Astrocyte (in vitro differentiated cells and primary cell): ENCODE measurements at regions not wholly inside any gene's neighbourhood (a gene's known extent, or its start where the extent isn't known, plus 50 kb on each side); places are given as distances from the start of the nearest gene placed in this dataset.

Source experiments
- DNase-seq: peaks from one replicate; pipeline ENCODE4 v3.0.0-alpha.2; 2010; ENCODE audit warnings: low read depth
- FAIRE-seq: peaks from 2 replicates; lab custom pipeline; 2011; peaks lifted over from hg19 to GRCh38; lab: Jason Lieb, UNC
- H2AFZ ChIP-seq: 2 replicates; pipeline ENCODE4 v1.6.0; 2012; ENCODE audit warnings: low read depth, low read length, inconsistent platforms
- H3K27ac ChIP-seq: 2 replicates; pipeline ENCODE4 v1.5.1; 2011; ENCODE audit warnings: low read depth, low read length, inconsistent platforms
- H3K27me3 ChIP-seq: 2 replicates; pipeline ENCODE4 v1.6.0; 2011; ENCODE audit warnings: low read length, inconsistent platforms; ENCODE audit not compliant: insufficient read depth
- H3K36me3 ChIP-seq: 2 replicates; pipeline ENCODE4 v1.5.1; 2011; ENCODE audit warnings: low read length, inconsistent platforms; ENCODE audit not compliant: insufficient read depth
- H3K4me1 ChIP-seq: 2 replicates; pipeline ENCODE4 v1.5.1; 2011; ENCODE audit warnings: low read length, inconsistent platforms; ENCODE audit not compliant: insufficient read depth
- H3K4me2 ChIP-seq: 2 replicates; pipeline ENCODE4 v1.6.0; 2012; ENCODE audit warnings: low read length, inconsistent platforms
- H3K4me3 ChIP-seq: 2 replicates; pipeline ENCODE4 v1.5.1; 2011; ENCODE audit warnings: low read depth, mild to moderate bottlenecking, low read length, inconsistent platforms; ENCODE audit not compliant: insufficient read depth
- H3K79me2 ChIP-seq: 2 replicates; pipeline ENCODE4 v1.6.0; 2012; ENCODE audit warnings: mild to moderate bottlenecking, low read length, inconsistent platforms; ENCODE audit not compliant: insufficient read depth
- H3K9ac ChIP-seq: 2 replicates; pipeline ENCODE4 v1.6.0; 2012; ENCODE audit warnings: mild to moderate bottlenecking, low read length, inconsistent platforms
- H3K9me3 ChIP-seq: 2 replicates; pipeline ENCODE4 v1.5.1; 2012; ENCODE audit warnings: low read depth, mild to moderate bottlenecking, low read length, inconsistent platforms; ENCODE audit not compliant: insufficient read depth
- H4K20me1 ChIP-seq: 2 replicates; pipeline ENCODE4 v1.6.0; 2012; ENCODE audit warnings: low read length, inconsistent platforms; ENCODE audit not compliant: insufficient read depth
- H3K27ac Mint-ChIP-seq: one replicate; pipeline ENCODE4 v1.8.0; 2021; ENCODE audit warnings: mild to moderate bottlenecking, mixed read lengths; ENCODE audit not compliant: unreplicated experiment
- H3K27me3 Mint-ChIP-seq: one replicate; pipeline ENCODE4 v1.8.0; 2021; ENCODE audit warnings: low read depth, mixed read lengths; ENCODE audit not compliant: unreplicated experiment
- H3K36me3 Mint-ChIP-seq: one replicate; pipeline ENCODE4 v1.8.0; 2021; ENCODE audit warnings: low read depth, mixed read lengths; ENCODE audit not compliant: unreplicated experiment
- H3K4me1 Mint-ChIP-seq: one replicate; pipeline ENCODE4 v1.8.0; 2021; ENCODE audit warnings: low read depth, mixed read lengths; ENCODE audit not compliant: unreplicated experiment
- H3K4me3 Mint-ChIP-seq: one replicate; pipeline ENCODE4 v1.8.0; 2021; ENCODE audit warnings: mild to moderate bottlenecking, moderate library complexity, mixed read lengths; ENCODE audit not compliant: unreplicated experiment
- H3K9me3 Mint-ChIP-seq: one replicate; pipeline ENCODE4 v1.8.0; 2021; ENCODE audit warnings: mild to moderate bottlenecking, mixed read lengths; ENCODE audit not compliant: unreplicated experiment
- CTCF ChIP-seq: IDR thresholded peaks from 2 replicates; pipeline ENCODE4 v1.5.1; 2011; ENCODE audit warnings: low read depth, mild to moderate bottlenecking, inconsistent platforms, low read length, moderate library complexity; ENCODE audit not compliant: insufficient read depth
- EZH2 ChIP-seq: IDR thresholded peaks from 2 replicates; pipeline ENCODE4 v1.6.1; 2012; ENCODE audit warnings: mild to moderate bottlenecking, low read length, inconsistent platforms; ENCODE audit not compliant: insufficient read depth

- Mint-ChIP-seq H3K9me3 (peaks cover 2% of the 10 kb centered on the region), H3K4me3 (no peak overlapping the region), H3K36me3 (no peaks in the 10 kb centered on the region), H3K27ac (no peak overlapping the region), H3K4me1 (no peaks in the 10 kb centered on the region), H3K27me3 (no peaks in the 10 kb centered on the region)
- no peak overlapping the region for H3K9ac ChIP-seq
- H2AFZ ChIP-seq = no peak overlapping the region
- H4K20me1 ChIP-seq = no peaks in the 10 kb centered on the region
- FAIRE-seq = no peak
- peaks cover 2% of the 10 kb centered on the region for H3K9me3 ChIP-seq
- H3K27ac ChIP-seq = no peak overlapping the region
- no peaks in the 10 kb centered on the region for H3K27me3 ChIP-seq
- H3K4me3 ChIP-seq = no peak overlapping the region
- TF ChIP-seq EZH2 (no peak), CTCF (no peak)
- no peaks in the 10 kb centered on the region for H3K4me1 ChIP-seq
- DNase-seq = no peak
- no peaks in the 10 kb centered on the region for H3K36me3 ChIP-seq
- no peak overlapping the region for H3K4me2 ChIP-seq
- H3K79me2 ChIP-seq = no peaks in the 10 kb centered on the region
Observed at GRCh38 chr10:105742184-105742583, 1101.1 kb downstream of the SORCS3 start.

GRCh38 chr10:105734479-105734878 is 1093.4 kb downstream of the SORCS3 start:
- H3K4me2 ChIP-seq = no peak overlapping the region
- no peaks in the 10 kb centered on the region for H3K36me3 ChIP-seq
- TF ChIP-seq EZH2 (no peak), CTCF (no peak)
- H3K27ac ChIP-seq = no peak overlapping the region
- H3K79me2 ChIP-seq = no peaks in the 10 kb centered on the region
- Mint-ChIP-seq H3K4me1 (no peaks in the 10 kb centered on the region), H3K27me3 (no peaks in the 10 kb centered on the region), H3K9me3 (peaks cover 2% of the 10 kb centered on the region), H3K27ac (no peak overlapping the region), H3K36me3 (no peaks in the 10 kb centered on the region), H3K4me3 (no peak overlapping the region)
- H2AFZ ChIP-seq = no peak overlapping the region
- no peak for FAIRE-seq
- H3K9ac ChIP-seq = no peak overlapping the region
- DNase-seq = no peak
- H3K27me3 ChIP-seq = no peaks in the 10 kb centered on the region
- no peaks in the 10 kb centered on the region for H3K9me3 ChIP-seq
- no peak overlapping the region for H3K4me3 ChIP-seq
- no peaks in the 10 kb centered on the region for H3K4me1 ChIP-seq
- H4K20me1 ChIP-seq = no peaks in the 10 kb centered on the region

GRCh38 chr10:105733924-105734323 is 1092.8 kb downstream of the SORCS3 start:
- H3K4me3 Mint-ChIP-seq = no peak overlapping the region
- no peak overlapping the region for H3K27ac Mint-ChIP-seq
- H3K27me3 Mint-ChIP-seq = no peaks in the 10 kb centered on the region
- Histone ChIP-seq H3K4me3 (no peak overlapping the region), H2AFZ (no peak overlapping the region), H3K9me3 (no peaks in the 10 kb centered on the region), H3K79me2 (no peaks in the 10 kb centered on the region), H3K4me1 (no peaks in the 10 kb centered on the region), H3K27me3 (no peaks in the 10 kb centered on the region), H4K20me1 (no peaks in the 10 kb centered on the region), H3K36me3 (no peaks in the 10 kb centered on the region), H3K4me2 (no peak overlapping the region), H3K9ac (no peak overlapping the region), H3K27ac (no peak overlapping the region)
- DNase-seq (no peak), FAIRE-seq (no peak)
- TF ChIP-seq EZH2 (no peak), CTCF (no peak)
- peaks cover 2% of the 10 kb centered on the region for H3K9me3 Mint-ChIP-seq
- H3K4me1 Mint-ChIP-seq = no peaks in the 10 kb centered on the region
- H3K36me3 Mint-ChIP-seq = no peaks in the 10 kb centered on the region
